ENCODE measurements at regions not wholly inside any gene's neighbourhood (a gene's known extent, or its start where the extent isn't known, plus 50 kb on each side); places are given as distances from the start of the nearest gene placed in this dataset.
A peak's percentile ranks its signal among the peaks of the same experiment; 100 is the strongest.

DNA sequence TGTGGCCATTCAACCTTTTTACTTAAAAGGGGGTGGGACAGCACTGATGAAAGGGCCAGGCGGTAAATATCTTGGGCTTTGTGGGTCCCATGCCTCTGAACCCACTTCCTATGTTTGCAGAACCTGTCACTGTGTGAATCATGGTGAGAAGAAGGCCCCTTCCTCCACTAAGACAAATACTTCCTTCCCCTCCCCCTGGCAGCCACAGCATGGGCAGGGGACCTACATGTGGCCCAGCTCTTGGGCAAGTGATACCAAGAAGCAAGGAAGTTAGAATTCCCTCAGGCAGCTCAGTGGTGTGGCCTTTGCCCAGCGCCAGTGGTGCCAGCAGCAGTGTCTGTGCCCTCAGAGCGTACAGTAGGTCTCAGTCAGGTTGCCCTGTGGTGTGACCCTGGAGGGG is 168.6 kb downstream of the TRIM33 start:
- no peak for DNase-seq (ENCODE audit: low spot score)

- no peak for DNase-seq (ENCODE audit: low spot score)
Observed at GRCh38 chr1:114341856-114342255, 169.1 kb downstream of the TRIM33 start.

GRCh38 chr1:114341299-114341698 is 169.7 kb downstream of the TRIM33 start:
- DNase-seq (ENCODE audit: low spot score) = no peak

DNA sequence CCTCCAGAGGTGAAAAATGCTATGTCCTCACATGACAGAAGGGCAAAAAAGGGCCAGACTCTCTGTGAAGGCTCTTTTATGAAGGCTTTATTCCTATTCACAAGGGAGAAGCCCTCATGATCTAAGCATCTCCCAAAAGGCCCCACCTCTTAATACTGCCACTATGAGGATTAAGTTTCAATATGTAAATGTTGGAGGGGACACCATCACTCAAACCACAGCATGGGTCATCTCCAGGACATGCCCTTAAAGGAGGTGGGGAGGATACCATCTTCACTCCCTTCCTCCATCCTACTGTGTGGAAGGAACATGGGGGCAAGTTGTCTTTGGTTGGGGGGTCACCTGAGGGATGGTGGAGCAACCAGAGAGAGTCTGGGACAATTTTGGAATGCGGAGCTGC is 170.1 kb downstream of the TRIM33 start:
- DNase-seq (ENCODE audit: low spot score) = no peak

DNA sequence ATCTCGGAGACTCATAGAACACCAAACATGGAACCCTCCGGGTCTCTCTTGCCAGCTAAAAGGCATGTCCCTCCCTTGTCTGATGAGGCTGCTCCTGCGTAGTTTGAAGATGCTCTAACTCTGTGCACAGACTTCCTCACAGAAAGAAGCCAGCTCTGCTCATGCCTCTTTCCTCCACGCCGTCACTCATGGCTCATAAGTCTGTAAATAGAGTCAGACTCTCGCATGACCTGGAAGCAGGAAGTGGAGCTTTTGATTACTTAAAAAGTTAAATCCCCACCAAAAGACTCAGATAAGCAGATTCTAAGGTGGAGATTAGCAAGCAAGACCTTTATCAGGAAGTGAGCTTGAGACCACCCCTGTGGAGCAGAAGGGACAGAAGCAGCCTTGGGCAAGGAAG is 171.6 kb downstream of the TRIM33 start:
- DNase-seq (ENCODE audit: low spot score) = no peak

- DNase-seq (ENCODE audit: low spot score) = no peak
Observed at GRCh38 chr1:114338191-114338890, 172.7 kb downstream of the TRIM33 start.

GRCh38 chr1:114337417-114337816 is 173.6 kb downstream of the TRIM33 start:
- DNase-seq (ENCODE audit: low spot score) = no peak

DNA sequence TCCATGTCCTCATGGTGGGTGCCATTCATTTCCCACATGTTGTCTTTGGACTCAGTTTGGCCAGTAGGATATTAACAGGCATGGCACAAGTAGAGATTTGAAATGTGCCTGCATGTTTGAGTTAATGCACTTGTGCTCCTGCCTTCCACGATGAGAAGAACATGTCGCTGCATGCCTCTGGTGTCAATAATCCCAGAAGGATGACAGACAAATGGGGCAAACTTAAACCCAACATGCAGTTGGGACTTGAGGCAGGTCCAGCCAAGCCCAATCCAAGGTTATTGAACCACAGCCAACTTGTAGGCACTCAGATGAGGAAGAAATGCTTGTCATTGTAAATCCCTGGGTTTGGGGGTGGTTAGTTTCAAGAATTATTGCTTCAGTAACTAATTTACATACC is 174.6 kb downstream of the TRIM33 start:
- no peak for DNase-seq (ENCODE audit: low spot score)

DNA sequence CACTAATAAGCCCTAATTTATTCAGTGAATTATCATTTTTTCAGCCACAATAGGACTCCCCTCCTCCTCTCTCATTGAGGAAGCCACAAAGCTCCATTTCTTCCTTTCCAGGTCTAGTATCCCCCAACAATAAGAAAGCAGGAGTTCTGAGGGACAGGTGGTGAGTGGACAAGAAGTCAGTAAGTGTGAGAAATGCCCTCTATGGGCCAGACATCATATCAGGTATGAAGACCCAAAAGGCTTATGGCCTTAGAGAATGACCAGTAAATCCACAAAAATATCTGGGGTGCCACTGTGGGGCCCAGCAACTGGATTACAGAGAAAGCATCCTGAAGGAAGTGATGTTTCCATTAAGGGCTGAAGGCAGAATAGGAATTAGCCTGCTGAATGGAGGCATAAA is 175.7 kb downstream of the TRIM33 start:
- DNase-seq (ENCODE audit: low spot score) = no peak

- DNase-seq (ENCODE audit: low spot score) = no peak
Observed at GRCh38 chr1:114334297-114334696, 176.7 kb downstream of the TRIM33 start.

GRCh38 chr1:114333690-114334089 is 177.3 kb downstream of the TRIM33 start:
- no peak for DNase-seq (ENCODE audit: low spot score)

DNA sequence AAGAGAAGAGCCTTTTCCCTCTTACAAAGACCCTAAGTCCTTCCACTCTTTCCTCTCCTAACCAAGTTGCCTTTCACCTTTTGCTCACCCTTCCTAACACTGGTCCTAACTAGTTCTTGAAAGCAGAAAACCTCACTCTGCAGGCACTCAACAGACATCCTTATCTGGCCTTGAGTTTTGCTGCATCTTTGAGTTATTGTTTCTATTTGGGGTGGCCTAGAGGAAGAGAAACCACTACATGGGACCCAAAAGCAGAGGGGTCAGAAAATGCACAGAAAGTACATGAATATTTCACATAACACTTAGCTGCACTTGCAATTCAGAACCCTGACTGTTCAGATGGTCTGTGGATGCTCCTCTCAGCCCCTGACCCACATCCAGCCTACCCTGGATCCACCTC is 178.3 kb upstream of the SYT6 start:
- no peak for DNase-seq (ENCODE audit: low spot score)

- no peak for DNase-seq (ENCODE audit: low spot score)
Observed at GRCh38 chr1:114330451-114330983, 176.8 kb upstream of the SYT6 start.

- no peak for DNase-seq (ENCODE audit: low spot score)
Observed at GRCh38 chr1:114328361-114328904, 174.8 kb upstream of the SYT6 start.

DNA sequence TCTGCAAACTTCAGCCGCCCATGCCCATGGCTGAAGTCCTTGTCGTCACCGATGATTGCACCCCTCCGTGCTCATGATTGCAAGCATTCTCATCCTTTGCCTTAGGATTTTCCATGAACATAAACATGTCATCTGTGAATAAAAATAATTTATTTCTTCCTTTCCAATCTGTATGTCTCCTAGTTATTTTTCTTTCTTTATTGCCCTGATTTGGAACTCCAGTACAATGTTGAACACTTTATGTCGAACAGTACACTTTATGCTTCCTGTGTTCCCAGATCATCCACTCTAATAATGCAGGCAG is 170.9 kb upstream of the SYT6 start:
- no peak for DNase-seq (ENCODE audit: low spot score)

GRCh38 chr1:114323959-114324661 is 170.4 kb upstream of the SYT6 start:
- DNase-seq (ENCODE audit: low spot score) = no peak

DNA sequence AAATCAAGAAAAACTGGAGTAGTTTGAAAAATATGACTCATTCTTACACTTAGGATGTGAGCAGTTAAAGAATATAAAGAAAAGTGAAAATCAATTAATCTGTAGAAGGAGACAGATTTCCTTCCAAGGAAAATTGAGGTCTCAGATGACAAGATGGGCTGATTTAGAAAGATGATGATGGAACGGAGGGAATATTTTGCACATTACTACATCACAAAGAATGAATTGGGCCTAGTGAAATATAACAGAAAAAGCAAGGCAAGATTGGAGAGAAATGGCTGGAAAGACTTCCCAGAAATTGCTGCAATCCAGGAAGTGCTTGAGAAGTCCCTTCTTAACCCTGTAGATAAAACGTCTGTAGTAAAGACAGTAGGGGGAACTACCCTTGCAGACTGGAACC is 169.1 kb upstream of the SYT6 start:
- no peak for DNase-seq (ENCODE audit: low spot score)

- DNase-seq (ENCODE audit: low spot score) = no peak
Observed at GRCh38 chr1:114322207-114322606, 168.5 kb upstream of the SYT6 start.

- peak; percentile 83 for DNase-seq (ENCODE audit: low spot score)
Observed at GRCh38 chr1:114320586-114320985, 166.9 kb upstream of the SYT6 start.

DNA sequence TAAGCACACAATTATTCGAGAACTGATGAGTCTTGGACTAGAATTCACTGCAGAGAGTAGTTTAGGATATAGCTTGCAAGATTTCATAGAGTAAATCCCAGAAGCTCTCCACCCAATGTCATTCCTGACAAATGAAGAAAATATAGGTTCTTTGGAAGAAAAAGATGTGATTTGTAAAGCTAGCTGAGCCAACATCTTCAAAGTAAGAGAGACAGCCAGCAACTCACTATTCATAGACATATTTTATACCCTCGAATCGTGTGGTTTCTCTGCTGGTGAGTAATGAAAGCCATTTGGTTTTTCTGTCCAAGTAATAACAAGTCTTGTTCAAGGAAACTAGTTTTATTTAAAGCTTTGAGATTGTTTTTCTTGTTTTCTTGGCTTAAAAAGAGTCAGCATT is 165.7 kb upstream of the SYT6 start:
- peak; percentile 37 for DNase-seq (ENCODE audit: low spot score)

DNA sequence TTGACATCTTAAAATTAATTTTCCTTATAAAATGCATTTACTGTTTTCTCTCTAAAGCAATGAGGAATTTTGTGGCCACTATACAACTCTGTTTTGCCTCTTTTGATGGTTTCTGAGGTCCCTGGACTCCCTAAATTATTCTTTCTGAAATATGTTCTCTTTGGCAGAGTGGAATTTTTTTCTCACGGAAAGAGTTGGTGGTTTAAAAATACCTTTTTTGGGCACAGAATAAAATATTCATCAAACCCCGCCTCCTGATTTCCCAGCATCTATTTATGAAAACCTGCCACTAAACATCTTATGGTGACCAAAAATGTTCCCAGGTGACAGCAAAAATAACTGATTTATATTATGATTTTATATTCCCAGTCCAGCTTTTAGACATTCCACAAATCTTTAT is 165.3 kb upstream of the SYT6 start:
- no peak for DNase-seq (ENCODE audit: low spot score)

GRCh38 chr1:114316204-114316603 is 162.5 kb upstream of the SYT6 start:
- DNase-seq (ENCODE audit: low spot score) = no peak

- DNase-seq (ENCODE audit: low spot score) = no peak
Observed at GRCh38 chr1:114315631-114316030, 162.0 kb upstream of the SYT6 start.

Measured in A172 (cell line).